ENCODE measurements at regions not wholly inside any gene's neighbourhood (a gene's known extent, or its start where the extent isn't known, plus 50 kb on each side); places are given as distances from the start of the nearest gene placed in this dataset.
A peak's percentile ranks its signal among the peaks of the same experiment; 100 is the strongest.

DNA sequence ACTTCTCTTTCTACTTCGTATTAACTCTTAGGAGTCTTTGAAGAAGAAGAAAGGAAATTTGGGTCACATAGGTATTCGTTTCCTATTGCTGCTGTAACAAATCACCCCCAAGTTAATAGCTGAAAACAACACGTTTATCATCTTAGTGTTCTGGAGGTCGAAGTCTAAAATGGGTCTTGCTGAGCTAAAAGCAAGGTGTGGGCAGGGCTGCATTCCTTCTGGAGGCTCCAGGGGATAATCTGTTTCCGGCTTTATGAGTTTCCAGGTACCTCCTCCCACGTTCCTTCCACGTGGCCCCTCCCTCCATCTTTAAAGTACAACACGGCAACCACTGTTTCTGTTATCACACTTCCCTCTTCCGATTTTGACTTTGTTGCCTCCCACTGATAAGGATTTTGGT lies 233.5 kb upstream of the RBBP8 start:
- ATAC-seq (no peak), DNase-seq (ENCODE audit: low spot score) (no peak)
- Mint-ChIP-seq H3K4me3 (no peak overlapping the region), H3K9me3 (peaks cover 7% of the 10 kb centered on the region; the same call in 1 of the 2 replicates), H3K36me3 (no peaks in the 10 kb centered on the region), H3K27ac (no peak overlapping the region), H3K4me1 (peaks cover 3% of the 10 kb centered on the region), H3K27me3 (ENCODE audit: low read depth) (no peaks in the 10 kb centered on the region; the same call in 1 of the 2 replicates)
- POLR2A ChIA-PET = no interaction called here
- CTCF ChIA-PET = no interaction called here
- TF ChIP-seq, protein P1, sequence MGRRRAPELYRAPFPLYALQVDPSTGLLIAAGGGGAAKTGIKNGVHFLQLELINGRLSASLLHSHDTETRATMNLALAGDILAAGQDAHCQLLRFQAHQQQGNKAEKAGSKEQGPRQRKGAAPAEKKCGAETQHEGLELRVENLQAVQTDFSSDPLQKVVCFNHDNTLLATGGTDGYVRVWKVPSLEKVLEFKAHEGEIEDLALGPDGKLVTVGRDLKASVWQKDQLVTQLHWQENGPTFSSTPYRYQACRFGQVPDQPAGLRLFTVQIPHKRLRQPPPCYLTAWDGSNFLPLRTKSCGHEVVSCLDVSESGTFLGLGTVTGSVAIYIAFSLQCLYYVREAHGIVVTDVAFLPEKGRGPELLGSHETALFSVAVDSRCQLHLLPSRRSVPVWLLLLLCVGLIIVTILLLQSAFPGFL (CRISPR knock-in tag; IDR thresholded peaks at IDR 0.05; ENCODE audit: borderline replicate concordance) = no peak
- TF ChIP-seq NFATC4 (CRISPR knock-in tag; IDR thresholded peaks at IDR 0.05) (no peak), GABPB1 (CRISPR knock-in tag; IDR thresholded peaks at IDR 0.05) (no peak), ZNF121 (CRISPR knock-in tag; IDR thresholded peaks at IDR 0.05) (no peak), SMAD3 (CRISPR knock-in tag; IDR thresholded peaks at IDR 0.05; ENCODE audit: borderline replicate concordance) (no peak), GTF2I (CRISPR knock-in tag; conservative IDR thresholded peaks at IDR 0.05) (no peak), JAZF1 (CRISPR knock-in tag; IDR thresholded peaks at IDR 0.05) (no peak), HMGA2 (CRISPR knock-in tag; IDR thresholded peaks at IDR 0.05) (no peak), TCF7 (CRISPR knock-in tag; IDR thresholded peaks at IDR 0.05; ENCODE audit: low read depth) (no peak), TEAD1 (CRISPR knock-in tag; IDR thresholded peaks at IDR 0.05) (no peak)
- TF ChIP-seq, protein P2, sequence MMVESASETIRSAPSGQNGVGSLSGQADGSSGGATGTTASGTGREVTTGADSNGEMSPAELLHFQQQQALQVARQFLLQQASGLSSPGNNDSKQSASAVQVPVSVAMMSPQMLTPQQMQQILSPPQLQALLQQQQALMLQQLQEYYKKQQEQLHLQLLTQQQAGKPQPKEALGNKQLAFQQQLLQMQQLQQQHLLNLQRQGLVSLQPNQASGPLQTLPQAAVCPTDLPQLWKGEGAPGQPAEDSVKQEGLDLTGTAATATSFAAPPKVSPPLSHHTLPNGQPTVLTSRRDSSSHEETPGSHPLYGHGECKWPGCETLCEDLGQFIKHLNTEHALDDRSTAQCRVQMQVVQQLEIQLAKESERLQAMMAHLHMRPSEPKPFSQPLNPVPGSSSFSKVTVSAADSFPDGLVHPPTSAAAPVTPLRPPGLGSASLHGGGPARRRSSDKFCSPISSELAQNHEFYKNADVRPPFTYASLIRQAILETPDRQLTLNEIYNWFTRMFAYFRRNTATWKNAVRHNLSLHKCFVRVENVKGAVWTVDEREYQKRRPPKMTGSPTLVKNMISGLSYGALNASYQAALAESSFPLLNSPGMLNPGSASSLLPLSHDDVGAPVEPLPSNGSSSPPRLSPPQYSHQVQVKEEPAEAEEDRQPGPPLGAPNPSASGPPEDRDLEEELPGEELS (CRISPR knock-in tag; IDR thresholded peaks at IDR 0.05) = no peak
- TF ChIP-seq, protein P3, sequence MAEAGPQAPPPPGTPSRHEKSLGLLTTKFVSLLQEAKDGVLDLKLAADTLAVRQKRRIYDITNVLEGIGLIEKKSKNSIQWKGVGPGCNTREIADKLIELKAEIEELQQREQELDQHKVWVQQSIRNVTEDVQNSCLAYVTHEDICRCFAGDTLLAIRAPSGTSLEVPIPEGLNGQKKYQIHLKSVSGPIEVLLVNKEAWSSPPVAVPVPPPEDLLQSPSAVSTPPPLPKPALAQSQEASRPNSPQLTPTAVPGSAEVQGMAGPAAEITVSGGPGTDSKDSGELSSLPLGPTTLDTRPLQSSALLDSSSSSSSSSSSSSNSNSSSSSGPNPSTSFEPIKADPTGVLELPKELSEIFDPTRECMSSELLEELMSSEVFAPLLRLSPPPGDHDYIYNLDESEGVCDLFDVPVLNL (CRISPR knock-in tag; IDR thresholded peaks at IDR 0.05; ENCODE audit: borderline replicate concordance, low read depth) = no peak
- TF ChIP-seq, protein P4, sequence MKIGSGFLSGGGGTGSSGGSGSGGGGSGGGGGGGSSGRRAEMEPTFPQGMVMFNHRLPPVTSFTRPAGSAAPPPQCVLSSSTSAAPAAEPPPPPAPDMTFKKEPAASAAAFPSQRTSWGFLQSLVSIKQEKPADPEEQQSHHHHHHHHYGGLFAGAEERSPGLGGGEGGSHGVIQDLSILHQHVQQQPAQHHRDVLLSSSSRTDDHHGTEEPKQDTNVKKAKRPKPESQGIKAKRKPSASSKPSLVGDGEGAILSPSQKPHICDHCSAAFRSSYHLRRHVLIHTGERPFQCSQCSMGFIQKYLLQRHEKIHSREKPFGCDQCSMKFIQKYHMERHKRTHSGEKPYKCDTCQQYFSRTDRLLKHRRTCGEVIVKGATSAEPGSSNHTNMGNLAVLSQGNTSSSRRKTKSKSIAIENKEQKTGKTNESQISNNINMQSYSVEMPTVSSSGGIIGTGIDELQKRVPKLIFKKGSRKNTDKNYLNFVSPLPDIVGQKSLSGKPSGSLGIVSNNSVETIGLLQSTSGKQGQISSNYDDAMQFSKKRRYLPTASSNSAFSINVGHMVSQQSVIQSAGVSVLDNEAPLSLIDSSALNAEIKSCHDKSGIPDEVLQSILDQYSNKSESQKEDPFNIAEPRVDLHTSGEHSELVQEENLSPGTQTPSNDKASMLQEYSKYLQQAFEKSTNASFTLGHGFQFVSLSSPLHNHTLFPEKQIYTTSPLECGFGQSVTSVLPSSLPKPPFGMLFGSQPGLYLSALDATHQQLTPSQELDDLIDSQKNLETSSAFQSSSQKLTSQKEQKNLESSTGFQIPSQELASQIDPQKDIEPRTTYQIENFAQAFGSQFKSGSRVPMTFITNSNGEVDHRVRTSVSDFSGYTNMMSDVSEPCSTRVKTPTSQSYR (CRISPR knock-in tag; IDR thresholded peaks at IDR 0.05) = no peak
- TF ChIP-seq, protein P5, sequence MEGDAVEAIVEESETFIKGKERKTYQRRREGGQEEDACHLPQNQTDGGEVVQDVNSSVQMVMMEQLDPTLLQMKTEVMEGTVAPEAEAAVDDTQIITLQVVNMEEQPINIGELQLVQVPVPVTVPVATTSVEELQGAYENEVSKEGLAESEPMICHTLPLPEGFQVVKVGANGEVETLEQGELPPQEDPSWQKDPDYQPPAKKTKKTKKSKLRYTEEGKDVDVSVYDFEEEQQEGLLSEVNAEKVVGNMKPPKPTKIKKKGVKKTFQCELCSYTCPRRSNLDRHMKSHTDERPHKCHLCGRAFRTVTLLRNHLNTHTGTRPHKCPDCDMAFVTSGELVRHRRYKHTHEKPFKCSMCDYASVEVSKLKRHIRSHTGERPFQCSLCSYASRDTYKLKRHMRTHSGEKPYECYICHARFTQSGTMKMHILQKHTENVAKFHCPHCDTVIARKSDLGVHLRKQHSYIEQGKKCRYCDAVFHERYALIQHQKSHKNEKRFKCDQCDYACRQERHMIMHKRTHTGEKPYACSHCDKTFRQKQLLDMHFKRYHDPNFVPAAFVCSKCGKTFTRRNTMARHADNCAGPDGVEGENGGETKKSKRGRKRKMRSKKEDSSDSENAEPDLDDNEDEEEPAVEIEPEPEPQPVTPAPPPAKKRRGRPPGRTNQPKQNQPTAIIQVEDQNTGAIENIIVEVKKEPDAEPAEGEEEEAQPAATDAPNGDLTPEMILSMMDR (IDR thresholded peaks at IDR 0.05) = no peak

DNA sequence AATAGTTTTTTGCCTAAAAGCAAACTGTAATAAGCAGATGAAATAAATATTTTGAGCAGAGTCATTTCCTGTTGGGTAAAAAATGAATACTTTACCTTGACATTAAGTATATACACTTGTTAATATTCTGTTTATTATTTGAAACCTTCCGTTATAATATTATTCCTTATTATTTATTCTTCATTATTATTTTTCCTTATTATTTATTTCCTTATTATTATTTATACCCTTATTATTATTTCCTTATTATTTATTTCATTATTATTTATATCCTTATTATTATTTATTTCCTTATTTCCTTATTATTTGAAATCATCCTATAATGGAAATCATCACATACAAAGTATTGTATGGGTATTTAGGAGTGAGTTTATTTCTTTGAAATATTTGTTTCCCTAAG lies 232.2 kb upstream of the RBBP8 start:
- Mint-ChIP-seq H3K27me3 (ENCODE audit: low read depth) (no peaks in the 10 kb centered on the region; the same call in 1 of the 2 replicates), H3K36me3 (no peaks in the 10 kb centered on the region), H3K4me3 (no peak overlapping the region), H3K4me1 (no peaks in the 10 kb centered on the region), H3K9me3 (peaks cover 10% of the 10 kb centered on the region), H3K27ac (no peak overlapping the region)
- TF ChIP-seq, protein P6, sequence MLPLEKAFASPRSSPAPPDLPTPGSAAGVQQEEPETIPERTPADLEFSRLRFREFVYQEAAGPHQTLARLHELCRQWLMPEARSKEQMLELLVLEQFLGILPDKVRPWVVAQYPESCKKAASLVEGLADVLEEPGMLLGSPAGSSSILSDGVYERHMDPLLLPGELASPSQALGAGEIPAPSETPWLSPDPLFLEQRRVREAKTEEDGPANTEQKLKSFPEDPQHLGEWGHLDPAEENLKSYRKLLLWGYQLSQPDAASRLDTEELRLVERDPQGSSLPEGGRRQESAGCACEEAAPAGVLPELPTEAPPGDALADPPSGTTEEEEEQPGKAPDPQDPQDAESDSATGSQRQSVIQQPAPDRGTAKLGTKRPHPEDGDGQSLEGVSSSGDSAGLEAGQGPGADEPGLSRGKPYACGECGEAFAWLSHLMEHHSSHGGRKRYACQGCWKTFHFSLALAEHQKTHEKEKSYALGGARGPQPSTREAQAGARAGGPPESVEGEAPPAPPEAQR (CRISPR knock-in tag; IDR thresholded peaks at IDR 0.05) = no peak
- no peak for TF ChIP-seq ZNF317 (CRISPR knock-in tag; IDR thresholded peaks at IDR 0.05; ENCODE audit: borderline replicate concordance, low read depth)
- no peak for TF ChIP-seq ZNF219 (CRISPR knock-in tag; IDR thresholded peaks at IDR 0.05; ENCODE audit: borderline replicate concordance)
- TF ChIP-seq HMGA2 (CRISPR knock-in tag; IDR thresholded peaks at IDR 0.05) = peak; percentile 93
- TF ChIP-seq, protein P4 (CRISPR knock-in tag; IDR thresholded peaks at IDR 0.05) = no peak
- DNase-seq (ENCODE audit: low spot score) = no peak
- ChIA-PET POLR2A (no interaction called here), CTCF (no interaction called here)
- ATAC-seq = no peak

Data from WTC11 (cell line).